SK-N-SH (cell line): ENCODE measurements at regions not wholly inside any gene's neighbourhood (a gene's known extent, or its start where the extent isn't known, plus 50 kb on each side); places are given as distances from the start of the nearest gene placed in this dataset.

Experiments
- CTCF ChIA-PET: fragments of 300-600, 350-600 bp; formaldehyde crosslinking; extraction: SDS; loops from one replicate; lab custom pipeline; 2021; lab: Yijun Ruan, JAX
- POLR2A ChIA-PET: fragments of 350-600 bp; sonication (Branson Sonifier 250); formaldehyde crosslinking; extraction: SDS; loops from one replicate; lab custom pipeline; 2020; ENCODE audit warnings: antibody characterized with exemption, inconsistent platforms; lab: Yijun Ruan, JAX
- DNase-seq: peaks from one replicate; pipeline ENCODE4 v3.0.0; 2012
- H2AFZ ChIP-seq: fragments of 200-600 bp; sonication (generic); 2 replicates; pipeline ENCODE4 v1.8.1; 2016; ENCODE audit warnings: antibody characterized with exemption, mild to moderate bottlenecking, low read depth
- H3F3A ChIP-seq: fragments of 200-600 bp; sonication (generic); replicated peaks from 2 replicates; pipeline ENCODE3; 2016; ENCODE audit warnings: antibody characterized with exemption, mild to moderate bottlenecking; ENCODE audit not compliant: insufficient read depth
- H3K27ac ChIP-seq, 2 experiments: fragments of 200-500 bp in 1 of 2; fragments of 200-600 bp in 1 of 2; sonication (Bioruptor generic) in 1 of 2; sonication (generic), shearing (Covaris generic) in 1 of 2; 2 replicates each; pipeline versions ENCODE4 v1.5.1 to v1.6.1; 2014 to 2016; ENCODE audit warnings: low read depth in 2 of 2, inconsistent platforms in 1 of 2, low read length in 1 of 2, mild to moderate bottlenecking in 1 of 2, mixed read lengths in 1 of 2
- H3K27me3 ChIP-seq: fragments of 200-600 bp; sonication (generic), shearing (Covaris generic); 2 replicates; pipeline ENCODE4 v1.6.1; 2016; ENCODE audit warnings: mixed run types; ENCODE audit not compliant: insufficient read depth
- H3K36me3 ChIP-seq, 2 experiments: fragments of 200-500 bp in 1 of 2; fragments of 200-600 bp in 1 of 2; sonication (Bioruptor generic) in 1 of 2; sonication (generic) in 1 of 2; replicated peaks in 1 of 2; 2 replicates each; pipeline versions ENCODE3 to v1.5.1; 2014 to 2016; ENCODE audit warnings: low read length in 1 of 2, mild to moderate bottlenecking in 1 of 2; ENCODE audit not compliant: insufficient read depth in 2 of 2, control insufficient read depth in 1 of 2
- H3K4me1 ChIP-seq, 2 experiments: fragments of 200-500 bp in 1 of 2; fragments of 200-600 bp in 1 of 2; sonication (Bioruptor generic) in 1 of 2; sonication (generic), shearing (Covaris generic) in 1 of 2; 2 replicates each; pipeline versions ENCODE4 v1.5.1 to v1.6.1; 2014 to 2016; ENCODE audit warnings: low read depth in 1 of 2, low read length in 1 of 2, mixed run types in 1 of 2; ENCODE audit not compliant: insufficient read depth in 2 of 2, control insufficient read depth in 1 of 2
- H3K4me2 ChIP-seq: fragments of 200-600 bp; sonication (generic), shearing (Covaris generic); 2 replicates; pipeline ENCODE4 v1.6.1; 2017; ENCODE audit warnings: mixed run types
- H3K4me3 ChIP-seq, 2 experiments: fragments of 200-500 bp in 1 of 2; fragments of 200-600 bp in 1 of 2; sonication (Bioruptor generic) in 1 of 2; sonication (generic), shearing (Covaris generic) in 1 of 2; 2 replicates each; pipeline versions ENCODE4 v1.5.1 to v1.8.1; 2014 to 2016; ENCODE audit warnings: low read depth in 2 of 2, inconsistent platforms in 1 of 2, low read length in 1 of 2, mild to moderate bottlenecking in 1 of 2, mixed read lengths in 1 of 2, moderate library complexity in 1 of 2
- H3K79me2 ChIP-seq: fragments of 200-600 bp; sonication (generic); 2 replicates; pipeline ENCODE4 v1.8.1; 2017; ENCODE audit warnings: mild to moderate bottlenecking; ENCODE audit not compliant: insufficient read depth
- H3K9ac ChIP-seq: fragments of 200-600 bp; sonication (generic); 2 replicates; pipeline ENCODE4 v1.6.1; 2017; ENCODE audit warnings: mixed run types
- H3K9me2 ChIP-seq: fragments of 200-600 bp; sonication (generic); 2 replicates; pipeline ENCODE4 v1.6.1; 2017; ENCODE audit warnings: mixed run types
- H3K9me3 ChIP-seq: fragments of 200-600 bp; sonication (generic); 2 replicates; pipeline ENCODE4 v1.6.1; 2017; ENCODE audit warnings: mixed run types, mild to moderate bottlenecking, moderate library complexity
- H4K20me1 ChIP-seq: fragments of 200-600 bp; sonication (generic); 2 replicates; pipeline ENCODE4 v1.6.1; 2017; ENCODE audit warnings: mild to moderate bottlenecking, mixed run types; ENCODE audit not compliant: insufficient read depth
- CHD2 ChIP-seq: fragments of 150-350 bp; IDR thresholded peaks from 2 replicates; pipeline ENCODE4 v1.6.1; 2018; ENCODE audit warnings: low read length; ENCODE audit not compliant: partially characterized antibody
- ELF1 ChIP-seq: IDR thresholded peaks from 2 replicates; pipeline ENCODE4 v1.4.0; 2012
- EP300 ChIP-seq, 2 experiments: IDR thresholded peaks; 2 replicates each; pipeline versions ENCODE4 v1.4.0 to v1.6.1; 2012; ENCODE audit warnings: borderline replicate concordance in 1 of 2, low read depth in 1 of 2, low read length in 1 of 2
- FOSL2 ChIP-seq: IDR thresholded peaks from 2 replicates; pipeline ENCODE4 v1.4.0; 2012; ENCODE audit warnings: low read depth, mild to moderate bottlenecking, moderate library complexity, borderline replicate concordance
- FOXJ3 ChIP-seq: sonication (generic); formaldehyde crosslinking; IDR thresholded peaks from 2 replicates; pipeline ENCODE4 v1.5.1; 2020; ENCODE audit warnings: mild to moderate bottlenecking, missing genetic modification reagents
- GABPA ChIP-seq: IDR thresholded peaks from 2 replicates; pipeline ENCODE4 v1.4.0; 2012; ENCODE audit warnings: low read depth, mild to moderate bottlenecking
- JUND ChIP-seq: IDR thresholded peaks from 2 replicates; pipeline ENCODE4 v1.4.0; 2012
- MEF2A ChIP-seq: IDR thresholded peaks from 2 replicates; pipeline ENCODE4 v1.4.0; 2012; ENCODE audit warnings: low read depth, borderline replicate concordance
- POLR2AphosphoS5 ChIP-seq: IDR thresholded peaks from 2 replicates; pipeline ENCODE4 v1.6.1; 2012; ENCODE audit warnings: low read depth, low read length
- RXRA ChIP-seq: IDR thresholded peaks from 2 replicates; pipeline ENCODE4 v1.4.0; 2012; ENCODE audit warnings: low read depth, mild to moderate bottlenecking, borderline replicate concordance
- SMC3 ChIP-seq: IDR thresholded peaks from 2 replicates; pipeline ENCODE4 v1.6.1; 2012; ENCODE audit warnings: low read depth, low read length, improper control_type of control experiment
- WGBS: methylation state at CpG from one replicate; pipeline ENCODE4 v1.1.6; 2017; ENCODE audit warnings: low lambda C conversion rate; 5-methylcytosine and 5-hydroxymethylcytosine counted together
- TF ChIP-seq, protein P1 (sequence below): IDR thresholded peaks from 2 replicates; pipeline ENCODE4; 2012
- TF ChIP-seq, protein P2 (sequence below): IDR thresholded peaks from 2 replicates; pipeline ENCODE4 v1.4.0; 2012; ENCODE audit warnings: low read depth, borderline replicate concordance
- TF ChIP-seq, protein P3 (sequence below): fragments of 200-600 bp; sonication (generic); IDR thresholded peaks from 2 replicates; pipeline ENCODE4 v1.6.1; 2017; ENCODE audit warnings: antibody characterized with exemption, mild to moderate bottlenecking, moderate library complexity
- TF ChIP-seq, protein P4 (sequence below): IDR thresholded peaks from 2 replicates; pipeline ENCODE4 v1.6.1; 2012; ENCODE audit warnings: mild to moderate bottlenecking, low read depth, low read length, moderate library complexity

DNA sequence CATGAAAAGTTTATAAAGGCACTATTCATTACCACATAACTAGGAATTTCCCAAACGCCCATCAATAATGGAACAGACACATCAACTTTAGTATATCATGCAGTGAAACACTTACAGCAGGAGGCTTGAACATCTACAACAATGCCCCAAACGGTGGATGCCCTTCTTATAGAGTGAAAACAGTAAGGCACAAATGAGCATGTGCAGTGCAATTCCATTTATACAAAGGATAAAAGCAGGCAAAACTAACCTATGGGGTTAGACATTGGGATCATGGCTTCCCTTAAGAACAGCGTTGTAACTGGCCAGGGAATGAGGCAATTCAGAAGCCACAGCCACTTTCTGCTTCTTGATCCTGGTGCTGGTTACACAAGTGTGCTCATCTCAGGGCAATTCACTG is 1363.0 kb downstream of the TBC1D22A start (continued):
- TF ChIP-seq RXRA = no peak

DNA sequence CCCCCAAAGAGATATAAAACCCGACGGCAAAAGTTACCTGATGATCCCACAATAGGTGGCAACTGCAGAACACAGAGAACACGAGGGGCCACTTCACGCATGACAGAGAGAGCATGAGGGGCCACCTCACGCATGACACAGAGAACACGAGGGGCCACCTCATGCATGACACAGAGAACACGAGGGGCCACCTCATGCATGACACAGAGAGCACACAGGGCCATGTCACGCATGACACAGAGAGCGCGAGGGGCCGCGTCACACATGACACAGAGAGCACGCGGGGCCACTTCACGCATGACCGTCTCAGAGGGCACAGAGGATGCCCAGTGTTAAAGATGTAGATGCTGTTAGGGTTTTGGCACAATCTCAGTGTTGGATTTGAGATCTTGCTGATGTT is 1359.5 kb downstream of the TBC1D22A start:
- Histone ChIP-seq H3K4me3 (no peak overlapping the region), H3K36me3 (no peaks in the 10 kb centered on the region), H3K4me1 (no peaks in the 10 kb centered on the region), H3K4me2 (no peak overlapping the region), H3K9ac (no peak overlapping the region), H4K20me1 (no peaks in the 10 kb centered on the region), H3K27ac (no peak overlapping the region), H3F3A (no peaks in the 10 kb centered on the region), H2AFZ (no peak overlapping the region), H3K27me3 (no peaks in the 10 kb centered on the region), H3K9me3 (no peaks in the 10 kb centered on the region), H3K9me2 (no peaks in the 10 kb centered on the region), H3K79me2 (no peaks in the 10 kb centered on the region)
- POLR2A ChIA-PET = no interaction called here
- TF ChIP-seq GABPA = no peak
- CTCF ChIA-PET = no interaction called here
- no peak for DNase-seq
- 47% methylated on average over 13 of the region's 16 CpGs for WGBS

DNA sequence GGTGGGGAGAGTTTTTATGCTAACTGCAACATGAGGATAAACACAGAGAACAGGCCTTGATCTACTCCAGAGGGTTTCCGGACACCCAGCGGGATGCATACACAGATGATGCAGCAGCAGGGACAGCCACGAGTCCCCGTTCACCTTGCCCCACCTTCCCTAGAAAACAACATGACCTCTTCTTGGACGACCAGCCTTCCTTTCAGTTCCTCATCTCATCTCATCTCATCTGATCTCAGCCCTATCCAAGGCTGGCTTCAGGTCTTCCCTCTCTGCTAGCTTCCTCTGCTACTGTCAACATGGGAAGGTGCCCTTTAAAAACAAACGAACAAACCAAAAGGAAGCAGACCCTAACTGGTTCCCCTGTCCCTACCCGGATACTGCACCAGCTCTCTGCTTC is 1356.2 kb downstream of the TBC1D22A start:
- ChIA-PET CTCF (no interaction called here), POLR2A (no interaction called here)
- no peaks in the 10 kb centered on the region for H3F3A ChIP-seq
- H3K36me3 ChIP-seq = no peaks in the 10 kb centered on the region
- H3K9ac ChIP-seq = no peak overlapping the region
- no peaks in the 10 kb centered on the region for H3K9me3 ChIP-seq
- H3K4me2 ChIP-seq = no peak overlapping the region
- H4K20me1 ChIP-seq = no peaks in the 10 kb centered on the region
- H3K27ac ChIP-seq = no peak overlapping the region
- H3K27me3 ChIP-seq = no peaks in the 10 kb centered on the region
- WGBS = 5% methylated on average over 6 of the region's 7 CpGs
- DNase-seq = no peak
- no peak overlapping the region for H2AFZ ChIP-seq
- no peaks in the 10 kb centered on the region for H3K79me2 ChIP-seq
- TF ChIP-seq CHD2 (no peak), EP300 (IDR thresholded peaks at IDR 0.05; ENCODE audit: borderline replicate concordance in 1 of 2, low read depth in 1 of 2, low read length in 1 of 2) (no peak), FOXJ3 (CRISPR knock-in tag) (no peak), JUND (no peak), POLR2AphosphoS5 (no peak), MEF2A (no peak), FOSL2 (no peak), SMC3 (no peak), ELF1 (no peak), RXRA (no peak)
- TF ChIP-seq, protein P1, sequence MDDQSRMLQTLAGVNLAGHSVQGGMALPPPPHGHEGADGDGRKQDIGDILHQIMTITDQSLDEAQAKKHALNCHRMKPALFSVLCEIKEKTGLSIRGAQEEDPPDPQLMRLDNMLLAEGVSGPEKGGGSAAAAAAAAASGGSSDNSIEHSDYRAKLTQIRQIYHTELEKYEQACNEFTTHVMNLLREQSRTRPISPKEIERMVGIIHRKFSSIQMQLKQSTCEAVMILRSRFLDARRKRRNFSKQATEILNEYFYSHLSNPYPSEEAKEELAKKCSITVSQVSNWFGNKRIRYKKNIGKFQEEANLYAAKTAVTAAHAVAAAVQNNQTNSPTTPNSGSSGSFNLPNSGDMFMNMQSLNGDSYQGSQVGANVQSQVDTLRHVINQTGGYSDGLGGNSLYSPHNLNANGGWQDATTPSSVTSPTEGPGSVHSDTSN = no peak
- TF ChIP-seq, protein P2, sequence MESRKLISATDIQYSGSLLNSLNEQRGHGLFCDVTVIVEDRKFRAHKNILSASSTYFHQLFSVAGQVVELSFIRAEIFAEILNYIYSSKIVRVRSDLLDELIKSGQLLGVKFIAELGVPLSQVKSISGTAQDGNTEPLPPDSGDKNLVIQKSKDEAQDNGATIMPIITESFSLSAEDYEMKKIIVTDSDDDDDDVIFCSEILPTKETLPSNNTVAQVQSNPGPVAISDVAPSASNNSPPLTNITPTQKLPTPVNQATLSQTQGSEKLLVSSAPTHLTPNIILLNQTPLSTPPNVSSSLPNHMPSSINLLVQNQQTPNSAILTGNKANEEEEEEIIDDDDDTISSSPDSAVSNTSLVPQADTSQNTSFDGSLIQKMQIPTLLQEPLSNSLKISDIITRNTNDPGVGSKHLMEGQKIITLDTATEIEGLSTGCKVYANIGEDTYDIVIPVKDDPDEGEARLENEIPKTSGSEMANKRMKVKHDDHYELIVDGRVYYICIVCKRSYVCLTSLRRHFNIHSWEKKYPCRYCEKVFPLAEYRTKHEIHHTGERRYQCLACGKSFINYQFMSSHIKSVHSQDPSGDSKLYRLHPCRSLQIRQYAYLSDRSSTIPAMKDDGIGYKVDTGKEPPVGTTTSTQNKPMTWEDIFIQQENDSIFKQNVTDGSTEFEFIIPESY = no peak
- TF ChIP-seq, protein P3, sequence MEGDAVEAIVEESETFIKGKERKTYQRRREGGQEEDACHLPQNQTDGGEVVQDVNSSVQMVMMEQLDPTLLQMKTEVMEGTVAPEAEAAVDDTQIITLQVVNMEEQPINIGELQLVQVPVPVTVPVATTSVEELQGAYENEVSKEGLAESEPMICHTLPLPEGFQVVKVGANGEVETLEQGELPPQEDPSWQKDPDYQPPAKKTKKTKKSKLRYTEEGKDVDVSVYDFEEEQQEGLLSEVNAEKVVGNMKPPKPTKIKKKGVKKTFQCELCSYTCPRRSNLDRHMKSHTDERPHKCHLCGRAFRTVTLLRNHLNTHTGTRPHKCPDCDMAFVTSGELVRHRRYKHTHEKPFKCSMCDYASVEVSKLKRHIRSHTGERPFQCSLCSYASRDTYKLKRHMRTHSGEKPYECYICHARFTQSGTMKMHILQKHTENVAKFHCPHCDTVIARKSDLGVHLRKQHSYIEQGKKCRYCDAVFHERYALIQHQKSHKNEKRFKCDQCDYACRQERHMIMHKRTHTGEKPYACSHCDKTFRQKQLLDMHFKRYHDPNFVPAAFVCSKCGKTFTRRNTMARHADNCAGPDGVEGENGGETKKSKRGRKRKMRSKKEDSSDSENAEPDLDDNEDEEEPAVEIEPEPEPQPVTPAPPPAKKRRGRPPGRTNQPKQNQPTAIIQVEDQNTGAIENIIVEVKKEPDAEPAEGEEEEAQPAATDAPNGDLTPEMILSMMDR = no peak
- TF ChIP-seq, protein P4, sequence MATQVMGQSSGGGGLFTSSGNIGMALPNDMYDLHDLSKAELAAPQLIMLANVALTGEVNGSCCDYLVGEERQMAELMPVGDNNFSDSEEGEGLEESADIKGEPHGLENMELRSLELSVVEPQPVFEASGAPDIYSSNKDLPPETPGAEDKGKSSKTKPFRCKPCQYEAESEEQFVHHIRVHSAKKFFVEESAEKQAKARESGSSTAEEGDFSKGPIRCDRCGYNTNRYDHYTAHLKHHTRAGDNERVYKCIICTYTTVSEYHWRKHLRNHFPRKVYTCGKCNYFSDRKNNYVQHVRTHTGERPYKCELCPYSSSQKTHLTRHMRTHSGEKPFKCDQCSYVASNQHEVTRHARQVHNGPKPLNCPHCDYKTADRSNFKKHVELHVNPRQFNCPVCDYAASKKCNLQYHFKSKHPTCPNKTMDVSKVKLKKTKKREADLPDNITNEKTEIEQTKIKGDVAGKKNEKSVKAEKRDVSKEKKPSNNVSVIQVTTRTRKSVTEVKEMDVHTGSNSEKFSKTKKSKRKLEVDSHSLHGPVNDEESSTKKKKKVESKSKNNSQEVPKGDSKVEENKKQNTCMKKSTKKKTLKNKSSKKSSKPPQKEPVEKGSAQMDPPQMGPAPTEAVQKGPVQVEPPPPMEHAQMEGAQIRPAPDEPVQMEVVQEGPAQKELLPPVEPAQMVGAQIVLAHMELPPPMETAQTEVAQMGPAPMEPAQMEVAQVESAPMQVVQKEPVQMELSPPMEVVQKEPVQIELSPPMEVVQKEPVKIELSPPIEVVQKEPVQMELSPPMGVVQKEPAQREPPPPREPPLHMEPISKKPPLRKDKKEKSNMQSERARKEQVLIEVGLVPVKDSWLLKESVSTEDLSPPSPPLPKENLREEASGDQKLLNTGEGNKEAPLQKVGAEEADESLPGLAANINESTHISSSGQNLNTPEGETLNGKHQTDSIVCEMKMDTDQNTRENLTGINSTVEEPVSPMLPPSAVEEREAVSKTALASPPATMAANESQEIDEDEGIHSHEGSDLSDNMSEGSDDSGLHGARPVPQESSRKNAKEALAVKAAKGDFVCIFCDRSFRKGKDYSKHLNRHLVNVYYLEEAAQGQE = no peak
- no peaks in the 10 kb centered on the region for H3K9me2 ChIP-seq
- no peaks in the 10 kb centered on the region for H3K4me1 ChIP-seq
- no peak overlapping the region for H3K4me3 ChIP-seq
